Osteoblast (primary cell): ENCODE measurements at regions not wholly inside any gene's neighbourhood (a gene's known extent, or its start where the extent isn't known, plus 50 kb on each side); places are given as distances from the start of the nearest gene placed in this dataset.

Experiments used
- DNase-seq: peaks from one replicate; pipeline ENCODE4 v3.0.0; 2011; ENCODE audit warnings: low spot score, mixed read lengths; ENCODE audit not compliant: insufficient read length; ENCODE audit errors: missing footprints
- H2AFZ ChIP-seq: 2 replicates; pipeline ENCODE4 v1.6.0; 2011; ENCODE audit warnings: mild to moderate bottlenecking, low read length
- H3K27ac ChIP-seq: 2 replicates; pipeline ENCODE4 v1.5.1; 2011; ENCODE audit warnings: mild to moderate bottlenecking, low read depth, low read length, moderate library complexity
- H3K27me3 ChIP-seq: 2 replicates; pipeline ENCODE4 v1.6.0; 2012; ENCODE audit warnings: mild to moderate bottlenecking, control low read depth, inconsistent platforms, low read length, moderate library complexity; ENCODE audit not compliant: insufficient read depth
- H3K36me3 ChIP-seq: 2 replicates; pipeline ENCODE4 v1.5.1; 2011; ENCODE audit warnings: mild to moderate bottlenecking, low read length, control low read depth, moderate library complexity; ENCODE audit not compliant: insufficient read depth
- H3K4me1 ChIP-seq: 2 replicates; pipeline ENCODE4 v1.5.1; 2011; ENCODE audit warnings: mild to moderate bottlenecking, low read length, control low read depth, moderate library complexity; ENCODE audit not compliant: insufficient read depth
- H3K4me2 ChIP-seq: 2 replicates; pipeline ENCODE4 v1.6.0; 2011; ENCODE audit warnings: mild to moderate bottlenecking, low read length; ENCODE audit not compliant: insufficient read depth
- H3K4me3 ChIP-seq: fragments of 200-600 bp; sonication (generic); 3 replicates; pipeline ENCODE4 v1.5.1; 2012; ENCODE audit warnings: mild to moderate bottlenecking, low read length, inconsistent platforms; ENCODE audit not compliant: insufficient read depth
- H3K79me2 ChIP-seq: 2 replicates; pipeline ENCODE4 v1.6.0; 2012; ENCODE audit warnings: mild to moderate bottlenecking, low read length, control low read depth, inconsistent platforms; ENCODE audit not compliant: insufficient read depth
- H3K9me3 ChIP-seq: 2 replicates; pipeline ENCODE4 v1.5.1; 2011; ENCODE audit warnings: low read depth, low read length, control low read depth
- H4K20me1 ChIP-seq: 2 replicates; pipeline ENCODE4 v1.6.0; 2012; ENCODE audit warnings: mild to moderate bottlenecking, low read length, control low read depth; ENCODE audit not compliant: insufficient read depth
- CTCF ChIP-seq: IDR thresholded peaks from 2 replicates; pipeline ENCODE4 v1.5.1; 2011; ENCODE audit warnings: mild to moderate bottlenecking, low read depth, low read length, moderate library complexity; ENCODE audit errors: extremely low read depth

DNA sequence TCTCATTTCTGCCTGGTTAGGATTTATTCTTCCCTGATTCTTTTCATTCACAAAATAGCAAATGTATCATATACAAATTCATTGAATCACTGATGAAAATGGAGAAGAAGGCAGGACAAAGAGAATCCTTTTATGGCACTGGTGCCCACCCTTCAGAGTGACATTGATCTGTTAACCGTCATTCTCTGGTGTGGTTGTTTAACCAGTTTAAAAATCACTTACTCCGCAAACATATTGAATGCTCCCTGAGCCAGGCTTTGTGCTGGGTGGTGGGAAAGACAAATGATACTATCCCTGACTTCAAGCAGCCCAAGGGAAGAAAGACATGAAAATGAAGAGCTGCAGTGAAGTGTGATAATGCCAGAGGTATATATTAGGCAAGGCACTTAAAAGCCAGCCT is 187.5 kb upstream of the SLC38A2 start:
- Histone ChIP-seq H3K4me1 (peaks cover 66% of the 10 kb centered on the region), H3K79me2 (no peaks in the 10 kb centered on the region), H3K4me3 (no peak overlapping the region), H3K27me3 (no peaks in the 10 kb centered on the region), H4K20me1 (no peaks in the 10 kb centered on the region), H3K27ac (peak overlapping the region; percentile 96), H3K4me2 (no peak overlapping the region), H3K36me3 (no peaks in the 10 kb centered on the region), H3K9me3 (no peaks in the 10 kb centered on the region), H2AFZ (peak overlapping the region; percentile 25)
- no peak for TF ChIP-seq CTCF
- DNase-seq: no peak

DNA sequence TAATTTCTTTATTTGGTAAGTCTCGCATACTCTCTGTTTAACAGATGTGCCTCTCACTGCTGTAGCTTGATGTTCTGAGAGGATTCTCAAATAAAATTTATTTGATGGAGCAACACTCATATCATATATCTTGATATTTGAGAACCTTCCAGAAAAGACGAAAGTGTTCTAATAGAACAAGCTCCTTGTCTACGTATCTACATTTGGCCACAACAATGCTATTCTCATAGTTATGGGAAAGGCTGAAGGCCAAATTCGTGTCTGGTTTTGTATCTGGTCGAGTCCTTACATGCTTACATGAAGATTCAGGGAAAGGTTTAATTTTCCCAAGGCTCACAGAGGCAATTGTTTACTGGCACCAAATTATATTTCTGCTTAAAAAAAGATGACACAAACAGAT is 186.7 kb upstream of the SLC38A2 start:
- Histone ChIP-seq H3K9me3 (no peaks in the 10 kb centered on the region), H3K4me1 (peaks cover 73% of the 10 kb centered on the region), H3K4me3 (no peak overlapping the region), H2AFZ (peak overlapping the region; percentile 6), H3K27me3 (no peaks in the 10 kb centered on the region), H3K27ac (peak overlapping the region; percentile 96), H3K4me2 (no peak overlapping the region), H3K79me2 (no peaks in the 10 kb centered on the region), H3K36me3 (no peaks in the 10 kb centered on the region), H4K20me1 (no peaks in the 10 kb centered on the region)
- no peak for DNase-seq
- TF ChIP-seq CTCF: no peak

DNA sequence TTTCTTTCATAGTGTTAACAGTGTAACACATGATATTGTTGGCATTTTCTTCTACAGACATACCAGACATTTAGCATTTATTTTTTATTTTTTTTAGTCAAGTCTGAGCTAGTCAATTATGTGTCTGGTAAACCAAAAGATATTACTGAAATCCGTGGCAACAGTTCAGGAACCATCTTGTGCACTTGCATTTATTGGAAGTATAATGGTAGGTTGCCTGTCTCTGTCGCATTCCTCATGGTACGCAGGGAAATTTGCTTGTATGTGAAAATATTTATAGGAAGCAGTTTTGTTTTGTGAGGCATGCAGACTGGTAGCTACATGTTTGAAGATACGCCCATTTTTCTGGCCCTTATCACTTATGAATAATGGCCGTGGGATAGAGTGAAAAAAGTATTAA is 186.1 kb upstream of the SLC38A2 start:
- no peak overlapping the region for H3K4me2 ChIP-seq

More for the DNA sequence above, 186.1 kb upstream of the SLC38A2 start:
- Histone ChIP-seq H2AFZ (no peak overlapping the region), H3K4me1 (peaks cover 79% of the 10 kb centered on the region), H3K4me3 (no peak overlapping the region), H3K27ac (peak overlapping the region; percentile 96), H4K20me1 (no peaks in the 10 kb centered on the region), H3K79me2 (no peaks in the 10 kb centered on the region), H3K36me3 (no peaks in the 10 kb centered on the region), H3K27me3 (no peaks in the 10 kb centered on the region), H3K9me3 (no peaks in the 10 kb centered on the region)
- TF ChIP-seq CTCF: no peak
- no peak for DNase-seq
